ENCODE measurements at regions not wholly inside any gene's neighbourhood (a gene's known extent, or its start where the extent isn't known, plus 50 kb on each side); places are given as distances from the start of the nearest gene placed in this dataset.

DNA sequence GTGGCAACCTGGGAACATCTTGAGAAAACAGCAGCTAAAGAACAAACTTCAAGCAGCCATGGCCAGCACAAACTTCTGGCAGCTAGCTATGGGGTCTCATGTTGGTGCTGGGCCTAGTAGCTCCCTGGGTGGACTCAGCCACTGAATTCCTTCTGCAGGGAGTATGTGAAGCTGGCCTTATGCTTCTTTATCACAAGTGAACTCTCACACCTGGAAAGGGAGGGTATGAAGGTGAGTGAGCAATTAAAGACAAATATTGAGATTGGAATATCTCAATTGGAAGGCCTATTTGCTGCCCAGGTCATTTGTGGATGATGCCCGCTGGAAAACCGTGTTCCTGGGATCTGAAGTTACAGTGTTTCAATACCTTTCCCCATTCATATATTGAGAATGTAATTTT lies 153.3 kb upstream of the RPS6KA3 start:
- in situ Hi-C loops (cut with MboI; ENCODE audit: low sequenced_read_pairs, unreplicated experiment), result no loop called here
- TF ChIP-seq, protein P1, sequence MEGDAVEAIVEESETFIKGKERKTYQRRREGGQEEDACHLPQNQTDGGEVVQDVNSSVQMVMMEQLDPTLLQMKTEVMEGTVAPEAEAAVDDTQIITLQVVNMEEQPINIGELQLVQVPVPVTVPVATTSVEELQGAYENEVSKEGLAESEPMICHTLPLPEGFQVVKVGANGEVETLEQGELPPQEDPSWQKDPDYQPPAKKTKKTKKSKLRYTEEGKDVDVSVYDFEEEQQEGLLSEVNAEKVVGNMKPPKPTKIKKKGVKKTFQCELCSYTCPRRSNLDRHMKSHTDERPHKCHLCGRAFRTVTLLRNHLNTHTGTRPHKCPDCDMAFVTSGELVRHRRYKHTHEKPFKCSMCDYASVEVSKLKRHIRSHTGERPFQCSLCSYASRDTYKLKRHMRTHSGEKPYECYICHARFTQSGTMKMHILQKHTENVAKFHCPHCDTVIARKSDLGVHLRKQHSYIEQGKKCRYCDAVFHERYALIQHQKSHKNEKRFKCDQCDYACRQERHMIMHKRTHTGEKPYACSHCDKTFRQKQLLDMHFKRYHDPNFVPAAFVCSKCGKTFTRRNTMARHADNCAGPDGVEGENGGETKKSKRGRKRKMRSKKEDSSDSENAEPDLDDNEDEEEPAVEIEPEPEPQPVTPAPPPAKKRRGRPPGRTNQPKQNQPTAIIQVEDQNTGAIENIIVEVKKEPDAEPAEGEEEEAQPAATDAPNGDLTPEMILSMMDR (IDR thresholded peaks at IDR 0.05; ENCODE audit: borderline replicate concordance, control extremely low read depth, extremely low read depth, insufficient read depth, missing control alignments), result no peak
- DNase-seq (ENCODE audit: low spot score), result no peak

DNA sequence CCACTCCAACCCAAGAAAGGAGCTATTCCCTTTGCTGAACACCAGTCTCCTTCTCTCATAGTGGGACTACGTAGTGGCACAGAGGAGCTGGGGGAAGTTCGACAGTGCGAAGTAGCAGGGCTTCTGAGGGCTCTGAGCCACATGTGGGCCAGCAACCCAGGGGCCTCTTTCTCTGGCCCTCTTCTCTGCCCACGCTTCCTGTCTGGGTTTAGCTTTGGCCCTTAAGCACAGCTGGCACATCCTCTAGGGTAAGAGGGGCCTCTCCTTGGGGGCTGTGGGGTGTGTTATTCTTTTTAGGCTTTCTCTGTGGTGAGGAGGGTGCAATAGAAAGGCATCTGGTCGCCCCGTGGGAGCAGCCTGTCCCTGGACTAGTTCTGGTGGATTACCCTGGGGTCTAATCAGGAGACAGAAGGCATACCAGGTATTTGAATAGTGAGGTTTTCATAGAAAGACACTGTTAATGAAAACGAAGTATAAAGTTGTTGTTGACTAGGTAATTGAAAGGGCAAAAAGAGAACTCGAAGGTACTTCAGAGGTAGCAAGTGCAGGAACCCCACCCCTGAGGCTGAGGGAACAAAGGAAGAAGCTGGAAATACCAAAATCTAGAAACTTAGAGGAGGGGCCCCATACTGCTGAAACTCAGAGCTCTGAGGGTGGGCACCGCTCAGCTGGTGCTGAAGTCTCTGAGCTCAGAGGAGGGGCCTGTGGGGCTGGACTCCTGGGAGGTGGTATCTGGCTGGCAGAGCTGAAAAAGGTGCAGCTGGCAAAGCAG lies 151.9 kb upstream of the RPS6KA3 start:
- in situ Hi-C loops (cut with MboI; ENCODE audit: low sequenced_read_pairs, unreplicated experiment), result no loop called here
- TF ChIP-seq, protein P1 (IDR thresholded peaks at IDR 0.05; ENCODE audit: borderline replicate concordance, control extremely low read depth, extremely low read depth, insufficient read depth, missing control alignments), result no peak
- DNase-seq (ENCODE audit: low spot score), result no peak

DNA sequence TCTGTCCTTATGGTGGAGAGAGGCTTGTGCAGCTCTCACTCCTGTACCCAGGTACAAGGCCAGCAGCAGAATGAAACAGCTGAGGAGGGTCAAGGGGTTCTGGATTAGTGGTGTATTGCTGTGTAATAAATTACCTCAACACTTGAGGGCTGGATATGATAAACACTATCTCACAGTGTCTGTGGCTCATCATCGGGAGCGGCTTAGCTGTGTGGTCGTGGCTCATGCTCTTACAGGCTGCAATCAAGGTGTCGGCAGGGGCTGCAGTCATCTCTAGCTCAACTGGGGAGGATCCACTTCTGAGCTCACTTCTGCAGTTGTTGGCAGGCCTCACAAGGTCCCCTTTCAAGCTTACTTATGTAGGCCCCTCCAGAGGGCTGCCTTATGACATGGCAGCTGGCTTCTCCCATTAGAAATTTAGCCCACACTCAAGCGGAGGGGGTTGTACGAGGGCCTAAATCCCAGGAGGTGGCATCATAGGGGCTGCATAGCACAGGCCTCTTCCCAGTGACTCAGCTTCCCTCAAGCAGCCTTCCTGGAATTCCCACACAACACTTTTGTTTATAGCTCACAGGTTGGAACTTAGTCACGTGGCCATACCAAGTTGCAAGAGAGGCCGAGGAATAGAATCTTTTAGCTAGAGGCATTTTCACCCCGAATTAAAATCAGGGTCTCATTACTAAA lies 148.2 kb upstream of the RPS6KA3 start:
- in situ Hi-C loops (cut with MboI; ENCODE audit: low sequenced_read_pairs, unreplicated experiment), result no loop called here
- TF ChIP-seq, protein P1 (IDR thresholded peaks at IDR 0.05; ENCODE audit: borderline replicate concordance, control extremely low read depth, extremely low read depth, insufficient read depth, missing control alignments), result no peak
- DNase-seq (ENCODE audit: low spot score), result no peak

DNA sequence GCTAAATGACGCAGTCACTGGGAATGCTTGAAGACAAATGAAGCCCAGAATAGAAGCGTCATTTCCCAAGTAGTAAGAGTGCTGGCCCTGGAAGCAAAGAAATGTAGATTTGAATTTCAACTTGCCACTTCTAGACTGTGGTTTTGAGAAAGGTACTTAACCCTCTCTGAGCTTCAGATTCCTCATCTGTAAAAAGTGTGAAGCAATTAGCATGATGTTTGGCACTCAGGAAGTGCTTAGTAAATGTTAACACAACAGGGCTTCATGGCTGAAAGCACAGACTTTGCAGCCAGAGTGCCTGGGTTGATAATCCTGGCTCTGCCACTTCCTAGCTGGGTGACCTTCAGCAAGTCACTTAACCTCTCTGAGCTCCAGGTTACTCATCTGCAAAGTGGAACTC lies 147.4 kb upstream of the RPS6KA3 start:
- in situ Hi-C loops (cut with MboI; ENCODE audit: low sequenced_read_pairs, unreplicated experiment), result no loop called here
- no peak for DNase-seq (ENCODE audit: low spot score)
- TF ChIP-seq, protein P1 (IDR thresholded peaks at IDR 0.05; ENCODE audit: borderline replicate concordance, control extremely low read depth, extremely low read depth, insufficient read depth, missing control alignments), result no peak

DNA sequence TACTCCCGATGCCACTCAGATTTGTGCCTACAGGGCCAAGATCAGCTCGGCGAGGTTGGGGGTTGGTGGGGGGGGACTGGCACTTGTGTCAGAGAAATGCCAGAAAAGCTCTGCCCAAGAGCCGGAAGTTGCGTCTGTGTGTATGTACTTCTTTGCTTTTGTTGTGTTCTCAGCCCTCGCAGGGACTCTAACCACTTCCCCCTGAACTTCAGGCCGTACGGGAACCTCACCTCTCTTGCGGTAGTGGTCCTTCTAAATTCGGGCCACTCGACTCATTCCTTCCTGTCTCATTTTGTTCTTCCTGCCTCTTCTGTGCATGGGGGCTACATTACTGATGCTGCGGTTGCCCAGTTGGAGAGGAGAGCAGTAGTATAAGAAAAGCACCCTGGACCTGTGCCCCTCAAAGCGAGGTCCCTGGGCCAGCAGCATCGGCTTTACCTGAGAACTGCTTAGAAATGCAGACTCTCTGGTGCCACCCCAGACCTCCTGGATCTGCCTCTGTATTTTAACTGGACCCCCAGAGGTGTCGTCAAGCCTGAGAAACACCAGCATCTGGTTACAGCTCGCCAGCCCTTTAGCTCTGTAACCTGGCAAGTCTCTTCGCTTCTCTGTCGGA lies 146.3 kb upstream of the RPS6KA3 start:
- TF ChIP-seq, protein P1 (IDR thresholded peaks at IDR 0.05; ENCODE audit: borderline replicate concordance, control extremely low read depth, extremely low read depth, insufficient read depth, missing control alignments), result no peak
- in situ Hi-C loops (cut with MboI; ENCODE audit: low sequenced_read_pairs, unreplicated experiment), result no loop called here
- DNase-seq (ENCODE audit: low spot score), result no peak

DNA sequence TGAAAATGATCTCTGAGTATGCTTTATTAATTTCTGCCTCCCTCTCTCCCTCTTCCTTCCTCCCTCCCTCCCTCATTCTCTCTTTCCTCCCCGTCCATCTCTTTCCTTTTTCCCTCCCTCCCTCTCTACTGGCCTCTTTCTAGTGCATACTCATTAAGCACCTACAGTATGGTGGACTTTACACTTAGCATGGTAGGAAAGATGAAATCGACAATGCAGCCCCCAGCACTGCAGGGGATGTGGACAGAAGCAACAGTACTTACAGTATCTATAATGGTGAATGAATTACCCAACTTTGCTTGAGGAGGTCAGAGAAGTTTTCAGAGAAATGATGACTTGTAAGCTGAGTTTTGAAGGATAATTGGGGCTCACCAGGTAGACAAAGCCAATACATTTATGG lies 143.8 kb upstream of the RPS6KA3 start:
- in situ Hi-C loops (cut with MboI; ENCODE audit: low sequenced_read_pairs, unreplicated experiment), result no loop called here
- TF ChIP-seq, protein P1 (IDR thresholded peaks at IDR 0.05; ENCODE audit: borderline replicate concordance, control extremely low read depth, extremely low read depth, insufficient read depth, missing control alignments), result no peak
- DNase-seq (ENCODE audit: low spot score), result no peak
